BJ (cell line): ENCODE measurements at regions not wholly inside any gene's neighbourhood (a gene's known extent, or its start where the extent isn't known, plus 50 kb on each side); places are given as distances from the start of the nearest gene placed in this dataset.

Source experiments
- CTCF ChIA-PET: fragments of 350-600 bp; formaldehyde crosslinking; extraction: SDS; loops from one replicate; lab custom pipeline; 2021; ENCODE audit warnings: antibody characterized with exemption, inconsistent platforms; lab: Yijun Ruan, JAX
- POLR2A ChIA-PET: fragments of 300-600 bp; sonication (Branson Sonifier 250); formaldehyde crosslinking; extraction: SDS; loops from one replicate; lab custom pipeline; 2021; ENCODE audit warnings: antibody characterized with exemption; lab: Charles Lee
- DNase-seq: peaks from one replicate; pipeline ENCODE4 v3.0.0-alpha.2; 2011; ENCODE audit warnings: low read depth
- H3K27me3 ChIP-seq: 2 replicates; pipeline ENCODE4 v1.6.0; 2011; ENCODE audit warnings: low read length; ENCODE audit not compliant: control insufficient read depth, insufficient read depth
- H3K36me3 ChIP-seq: 2 replicates; pipeline ENCODE4 v1.5.1; 2011; ENCODE audit warnings: low read length; ENCODE audit not compliant: control insufficient read depth, insufficient read depth
- H3K4me3 ChIP-seq: 2 replicates; pipeline ENCODE4 v1.5.1; 2011; ENCODE audit warnings: low read depth, mild to moderate bottlenecking, control low read depth, low read length
- CTCF ChIP-seq: IDR thresholded peaks from 2 replicates; pipeline ENCODE4 v1.5.1; 2011; ENCODE audit warnings: low read depth, mild to moderate bottlenecking, control low read depth, inconsistent platforms, low read length, moderate library complexity; ENCODE audit not compliant: insufficient read depth

- POLR2A ChIA-PET = no interaction called here
- H3K4me3 ChIP-seq = no peak overlapping the region
- CTCF ChIA-PET = interaction anchor here (0.6 kb wide), 2 partner anchors 28 to 258 kb away, joined by 3 read pairs; no protein-coding TSS in a partner anchor
- no peak for TF ChIP-seq CTCF
- no peaks in the 10 kb centered on the region for H3K27me3 ChIP-seq
- H3K36me3 ChIP-seq = no peaks in the 10 kb centered on the region
- DNase-seq = no peak
Measured at GRCh38 chr18:67232991-67233390, 283.5 kb downstream of the DSEL start.

DNA sequence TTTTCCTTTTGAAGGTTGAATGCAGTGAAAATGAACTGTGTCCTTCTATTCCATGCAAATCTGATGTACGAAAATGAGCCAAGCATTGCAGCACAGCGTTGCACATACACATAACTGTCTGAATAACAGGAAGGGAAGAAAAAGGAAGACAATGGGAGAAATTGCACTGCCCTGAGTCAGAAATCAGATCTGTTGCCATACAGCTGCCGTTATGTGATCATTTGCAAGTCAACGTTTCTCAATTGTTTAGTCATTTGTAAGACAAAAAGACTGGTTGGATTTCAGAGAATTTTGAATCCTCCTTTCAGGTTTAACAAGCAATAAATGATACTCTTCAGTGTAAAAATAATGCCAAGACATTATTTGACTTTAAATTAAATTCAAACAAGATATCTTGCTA is 284.1 kb downstream of the DSEL start:
- TF ChIP-seq CTCF = no peak
- no peaks in the 10 kb centered on the region for H3K36me3 ChIP-seq
- no peaks in the 10 kb centered on the region for H3K27me3 ChIP-seq
- CTCF ChIA-PET = interaction anchor here (0.6 kb wide), 2 partner anchors 28 to 258 kb away, joined by 3 read pairs; no protein-coding TSS in a partner anchor
- H3K4me3 ChIP-seq = no peak overlapping the region
- no peak for DNase-seq
- POLR2A ChIA-PET = no interaction called here

GRCh38 chr18:67222887-67223286 is 293.6 kb downstream of the DSEL start:
- CTCF ChIA-PET = no interaction called here
- no peaks in the 10 kb centered on the region for H3K36me3 ChIP-seq
- no peaks in the 10 kb centered on the region for H3K27me3 ChIP-seq
- POLR2A ChIA-PET = no interaction called here
- H3K4me3 ChIP-seq = no peak overlapping the region
- no peak for DNase-seq
- no peak for TF ChIP-seq CTCF

DNA sequence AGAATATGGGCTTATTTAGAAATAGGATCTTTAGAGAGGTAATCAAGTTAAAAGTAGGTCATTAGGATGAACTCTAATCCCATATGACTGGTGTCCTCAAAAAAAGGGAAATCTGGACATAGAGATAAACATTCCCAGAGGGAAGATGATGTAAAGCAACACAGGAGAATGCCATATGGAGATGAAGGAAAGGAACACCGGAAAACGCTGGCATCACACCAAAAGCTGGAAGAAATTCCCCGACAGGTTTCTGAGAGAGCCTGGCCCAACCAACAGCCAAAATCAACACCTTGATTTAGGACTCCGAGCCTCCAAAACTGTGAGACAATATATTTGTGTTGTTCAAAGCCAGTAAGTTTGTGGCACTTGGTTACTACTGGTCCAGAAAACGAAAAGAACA is 296.7 kb downstream of the DSEL start:
- no peak for TF ChIP-seq CTCF
- Histone ChIP-seq H3K4me3 (no peak overlapping the region), H3K36me3 (no peaks in the 10 kb centered on the region), H3K27me3 (no peaks in the 10 kb centered on the region)
- ChIA-PET POLR2A (no interaction called here), CTCF (interaction anchor here (0.6 kb wide), 1 partner anchor 94 kb away, joined by 3 read pairs; no protein-coding TSS in a partner anchor)
- DNase-seq = no peak

DNA sequence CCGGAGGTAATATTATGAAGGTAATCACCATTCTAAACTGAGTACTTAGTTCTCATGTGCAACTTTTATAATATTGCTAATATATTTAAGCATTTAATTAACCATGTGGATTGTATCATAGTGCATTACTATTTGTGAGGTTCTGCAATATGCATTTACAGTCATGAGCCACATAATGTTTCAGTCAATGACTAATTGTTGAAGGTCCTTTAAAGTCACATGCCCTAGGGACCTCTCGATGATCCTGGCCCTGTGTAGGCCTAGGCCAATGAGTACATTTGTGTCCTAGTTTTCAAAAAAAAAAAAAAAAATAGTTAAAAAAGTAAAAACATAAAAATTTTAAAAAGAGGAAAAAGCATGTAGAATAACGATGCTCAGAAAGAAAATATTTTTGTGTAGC is 298.0 kb downstream of the DSEL start:
- DNase-seq = no peak
- ChIA-PET POLR2A (no interaction called here), CTCF (interaction anchor here (0.6 to 0.7 kb wide), 2 partner anchors 283 to 1934 kb away, joined by 3 read pairs; no protein-coding TSS in a partner anchor)
- no peak for TF ChIP-seq CTCF
- Histone ChIP-seq H3K27me3 (no peaks in the 10 kb centered on the region), H3K36me3 (no peaks in the 10 kb centered on the region), H3K4me3 (no peak overlapping the region)
